VCaP (cell line): ENCODE measurements at regions not wholly inside any gene's neighbourhood (a gene's known extent, or its start where the extent isn't known, plus 50 kb on each side); places are given as distances from the start of the nearest gene placed in this dataset.

Experiments
- H3K27ac ChIP-seq: fragments of 450-650 bp; 2 replicates; pipeline ENCODE4 v1.5.1; 2017
- CTCF ChIP-seq: fragments of 450-650 bp; conservative IDR thresholded peaks from 2 replicates; pipeline ENCODE4 v1.5.1; 2017; ENCODE audit warnings: mild to moderate bottlenecking, moderate library complexity

GRCh38 chr12:40508421-40508820 lies 183.8 kb upstream of the CNTN1 start:
- no peak for TF ChIP-seq CTCF
- H3K27ac ChIP-seq: no peak overlapping the region

- TF ChIP-seq CTCF: no peak
- H3K27ac ChIP-seq: no peak overlapping the region
Measured at GRCh38 chr12:40511341-40511740, 180.9 kb upstream of the CNTN1 start.

GRCh38 chr12:40515041-40515816 lies 177.0 kb upstream of the CNTN1 start:
- no peak for TF ChIP-seq CTCF
- no peak overlapping the region for H3K27ac ChIP-seq

GRCh38 chr12:40522837-40523236 lies 169.4 kb upstream of the CNTN1 start:
- no peak overlapping the region for H3K27ac ChIP-seq
- no peak for TF ChIP-seq CTCF

- no peak overlapping the region for H3K27ac ChIP-seq
Measured at GRCh38 chr12:40525054-40525453, 167.2 kb upstream of the CNTN1 start.

GRCh38 chr12:40534828-40535227 lies 157.4 kb upstream of the CNTN1 start:
- no peak overlapping the region for H3K27ac ChIP-seq
- TF ChIP-seq CTCF: no peak

More at GRCh38 chr12:40525054-40525453, 167.2 kb upstream of the CNTN1 start:
- no peak for TF ChIP-seq CTCF

- H3K27ac ChIP-seq: no peak overlapping the region
- no peak for TF ChIP-seq CTCF
Measured at GRCh38 chr12:40551466-40551865, 140.8 kb upstream of the CNTN1 start.
